Esophagus squamous epithelium (tissue), 5 donors: ENCODE measurements at regions not wholly inside any gene's neighbourhood (a gene's known extent, or its start where the extent isn't known, plus 50 kb on each side); places are given as distances from the start of the nearest gene placed in this dataset.

Source experiments
- DNase-seq: peaks from one replicate; lab custom pipeline; 2025; lab: John Stamatoyannopoulos, UW
- H3K27ac ChIP-seq, 4 donors: fragments of 200-600 bp; sonication (generic); one replicate each; pipeline ENCODE4 v1.5.1; 2016 to 2019; ENCODE audit warnings: mild to moderate bottlenecking in 1 of 4
- H3K27me3 ChIP-seq, 4 donors: fragments of 200-600 bp; sonication (generic); 1 replicate in 3 of 4; 2 replicates in 1 of 4; pipeline versions ENCODE4 v1.5.1 to v1.6.0; 2017 to 2021; ENCODE audit warnings: antibody characterized with exemption in 1 of 4
- H3K36me3 ChIP-seq, 3 donors: fragments of 200-600 bp; sonication (generic); one replicate each; pipeline ENCODE4 v1.5.1; 2016 to 2019
- H3K4me1 ChIP-seq, 3 donors: fragments of 200-600 bp; sonication (generic); one replicate each; pipeline ENCODE4 v1.5.1; 2017 to 2019
- H3K4me3 ChIP-seq, 4 donors: fragments of 200-600 bp; sonication (generic); 1 replicate in 3 of 4; 2 replicates in 1 of 4; pipeline ENCODE4 v1.5.1; 2016 to 2019; ENCODE audit warnings: mild to moderate bottlenecking in 2 of 4, moderate library complexity in 1 of 4
- H3K9me3 ChIP-seq, 3 donors: fragments of 200-600 bp; sonication (generic); one replicate each; pipeline ENCODE4 v1.5.1; 2016 to 2019
- CTCF ChIP-seq, 6 experiments: fragments of 450-650 bp in 4 of 6; fragments of 200-600 bp in 2 of 6; sonication (generic) in 2 of 6; IDR thresholded peaks; one replicate each; pipeline ENCODE4 v1.5.1; 2016 to 2019; ENCODE audit warnings: antibody characterized with exemption in 6 of 6, mild to moderate bottlenecking in 4 of 6, moderate library complexity in 4 of 6
- POLR2A ChIP-seq, 4 donors: fragments of 450-650 bp; IDR thresholded peaks; one replicate each; pipeline ENCODE4 v1.6.1; 2017; ENCODE audit warnings: antibody characterized with exemption in 4 of 4, mild to moderate bottlenecking in 4 of 4, moderate library complexity in 3 of 4
- WGBS, 2 donors: methylation state at CpG; one replicate each; pipeline ENCODE4 v1.1.5; 2018; 5-methylcytosine and 5-hydroxymethylcytosine counted together
- intact Hi-C: fragments of 100-400 bp; cut with DNase I; formaldehyde crosslinking; loops from one replicate; pipeline ENCODE4 v1.15.0; 2022
- donor health status: DM: yes; HTN: yes; CAD: no.

DNA sequence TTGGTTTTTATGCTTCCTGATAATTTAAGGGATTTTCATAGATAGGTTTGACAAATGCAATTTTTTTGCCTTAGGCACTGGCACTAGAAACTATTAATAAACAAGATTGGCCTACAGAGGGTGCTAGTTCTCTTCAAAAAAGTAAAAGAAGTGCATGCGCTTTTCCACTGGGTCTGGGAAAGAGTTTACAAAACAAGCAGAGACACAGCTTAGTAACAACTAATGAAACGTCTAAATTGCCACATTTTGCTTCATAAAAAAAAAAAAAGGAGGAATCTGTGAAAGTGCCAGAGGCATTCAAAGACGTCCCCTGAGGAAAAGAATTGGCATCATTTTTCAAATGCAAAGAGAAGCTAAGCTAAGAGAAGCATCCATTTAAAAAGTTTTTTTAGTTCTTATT is 58.3 kb upstream of the EEA1 start:
- 1 to 4% methylated on average over 3 of the region's 3 CpGs for WGBS, 2 donors
- H3K27me3 ChIP-seq: no peaks in the 10 kb centered on the region
- no peaks in the 10 kb centered on the region for H3K9me3 ChIP-seq
- TF ChIP-seq CTCF (IDR thresholded peaks at IDR 0.05) (peak in 5 of 6 experiments; percentile 56 to 71 (median 59)), POLR2A (IDR thresholded peaks at IDR 0.05) (no peak)
- DNase-seq: no peak
- H3K36me3 ChIP-seq: no peaks in the 10 kb centered on the region
- H3K4me3 ChIP-seq: no peak overlapping the region
- intact Hi-C loops: loop anchor here (5.0 kb wide), 1 partner anchor 410 kb away; no protein-coding TSS in a partner anchor
- H3K4me1 ChIP-seq: peaks cover 5 to 26% (median 12%) of the 10 kb centered on the region in 3 donors
- H3K27ac ChIP-seq: peak overlapping the region; percentile 18 to 70 (median 54)

DNA sequence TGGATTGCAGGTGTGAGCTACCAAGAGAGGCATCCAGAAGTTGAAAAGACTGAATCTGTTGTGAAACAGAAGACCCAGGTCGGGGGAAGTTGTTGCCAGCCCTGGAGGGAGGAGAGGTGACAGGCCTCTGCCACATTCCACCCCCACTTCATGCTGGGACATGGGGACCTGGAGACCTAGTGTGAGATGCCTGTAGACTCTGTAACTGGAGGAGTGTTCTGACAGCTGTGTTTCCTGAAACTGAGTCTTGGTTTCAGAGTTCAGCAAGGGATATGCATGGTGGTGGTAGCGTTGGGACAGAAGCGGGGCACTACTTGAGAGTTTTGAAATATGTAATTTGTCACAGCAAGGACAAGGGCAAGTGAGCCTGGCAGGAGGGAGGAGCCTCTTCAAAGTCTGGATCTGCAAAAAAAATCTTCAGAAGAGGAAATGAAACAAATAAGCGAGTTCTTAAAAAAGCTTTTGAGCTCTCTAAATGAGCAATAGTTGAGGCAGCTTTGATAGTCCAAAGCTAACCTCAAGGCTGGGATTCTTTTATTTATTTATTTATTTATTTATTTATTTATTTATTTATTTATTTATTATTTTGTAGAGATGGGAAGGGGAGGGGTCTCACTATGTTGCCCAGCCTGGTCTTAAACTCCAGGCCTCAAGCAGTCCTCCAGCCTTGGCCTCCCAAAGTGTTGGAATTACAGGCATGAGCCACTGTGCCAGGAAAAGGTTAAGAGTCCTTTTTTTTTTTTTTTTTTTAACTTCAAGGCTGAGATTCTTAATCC is 58.9 kb upstream of the EEA1 start:
- WGBS, 2 donors: 39 to 63% methylated on average over 3 to 4 of the region's 4 CpGs
- Histone ChIP-seq H3K27me3 (no peaks in the 10 kb centered on the region), H3K4me1 (peaks cover 5 to 26% (median 12%) of the 10 kb centered on the region in 3 donors), H3K27ac (peak overlapping the region; percentile 18 to 70 (median 54)), H3K36me3 (no peaks in the 10 kb centered on the region), H3K4me3 (no peak overlapping the region), H3K9me3 (no peaks in the 10 kb centered on the region)
- no peak for TF ChIP-seq POLR2A (IDR thresholded peaks at IDR 0.05)
- no peak for TF ChIP-seq CTCF (IDR thresholded peaks at IDR 0.05)
- intact Hi-C loops: loop anchor here (5.0 kb wide), 1 partner anchor 409 kb away; no protein-coding TSS in a partner anchor
- no peak for DNase-seq

GRCh38 chr12:92988622-92989130 is 59.6 kb upstream of the EEA1 start:
- Histone ChIP-seq H3K9me3 (no peaks in the 10 kb centered on the region), H3K4me1 (peaks cover 5 to 26% (median 12%) of the 10 kb centered on the region in 3 donors), H3K4me3 (no peak overlapping the region), H3K36me3 (no peaks in the 10 kb centered on the region), H3K27me3 (no peaks in the 10 kb centered on the region), H3K27ac (no peak overlapping the region)
- DNase-seq: no peak
- intact Hi-C loops: loop anchor here (5.0 kb wide), 1 partner anchor 409 kb away; no protein-coding TSS in a partner anchor
- TF ChIP-seq CTCF (IDR thresholded peaks at IDR 0.05) (no peak), POLR2A (IDR thresholded peaks at IDR 0.05) (no peak)
- 19 to 22% methylated on average over 1 of the region's 1 CpG for WGBS, 2 donors

DNA sequence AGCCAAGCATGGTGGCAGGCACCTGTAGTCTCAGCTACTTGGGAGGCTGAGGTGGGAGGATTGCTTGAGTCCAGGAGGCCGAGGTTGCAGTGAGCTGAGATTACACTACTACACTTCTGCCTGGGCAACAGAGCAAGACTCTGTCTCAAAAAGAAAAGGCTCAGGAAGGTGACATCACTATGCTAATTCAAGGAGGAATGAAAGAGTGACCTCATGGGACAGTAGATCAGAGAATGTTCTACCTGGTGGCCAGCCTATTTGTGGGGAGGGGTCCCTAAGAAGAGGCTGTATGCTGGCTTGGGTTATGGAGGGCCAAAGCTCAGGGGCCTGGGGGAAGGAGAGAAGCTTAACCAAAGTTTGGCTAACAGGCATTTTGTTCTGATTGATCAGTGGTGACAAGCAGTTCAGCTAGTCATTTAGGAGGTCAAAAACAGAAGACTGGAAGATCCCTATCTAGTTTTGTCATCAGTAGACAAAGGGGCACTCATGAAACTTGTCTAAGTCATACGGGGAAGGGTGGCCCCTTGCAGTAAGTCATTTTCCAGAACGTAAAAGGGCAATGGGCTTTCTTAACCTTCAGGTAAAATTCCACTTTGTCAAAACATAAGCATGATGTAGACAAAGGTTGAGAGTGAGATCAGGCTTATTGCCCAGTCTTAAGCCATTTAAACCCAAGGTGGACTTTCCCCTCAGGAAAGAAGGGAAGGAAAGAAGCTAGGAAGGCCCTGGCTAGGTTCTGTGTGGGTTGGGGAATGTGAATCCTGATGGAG is 60.8 kb upstream of the EEA1 start:
- H3K27me3 ChIP-seq: no peaks in the 10 kb centered on the region
- H3K4me1 ChIP-seq: peaks cover 5 to 26% (median 12%) of the 10 kb centered on the region in 3 donors
- TF ChIP-seq CTCF (IDR thresholded peaks at IDR 0.05): no peak
- no peak for TF ChIP-seq POLR2A (IDR thresholded peaks at IDR 0.05)
- WGBS, 2 donors: 81 to 89% methylated on average over 3 of the region's 3 CpGs
- no peak for DNase-seq
- H3K36me3 ChIP-seq: no peaks in the 10 kb centered on the region
- intact Hi-C loops: loop anchor here (5.0 kb wide), 1 partner anchor 407 kb away; no protein-coding TSS in a partner anchor
- H3K27ac ChIP-seq: no peak overlapping the region
- no peak overlapping the region for H3K4me3 ChIP-seq
- no peaks in the 10 kb centered on the region for H3K9me3 ChIP-seq
